K562 (cell line): ENCODE measurements at regions not wholly inside any gene's neighbourhood (a gene's known extent, or its start where the extent isn't known, plus 50 kb on each side); places are given as distances from the start of the nearest gene placed in this dataset.

Source experiments
- TF ChIP-seq, protein P1 (sequence below): sonication (generic); formaldehyde crosslinking; IDR thresholded peaks from 2 replicates; pipeline ENCODE4 v1.8.1; 2023; ENCODE audit warnings: mild to moderate bottlenecking, missing genetic modification reagents
- TF ChIP-seq, protein P2 (sequence below), 3 experiments: IDR thresholded peaks in 2 of 3; conservative IDR thresholded peaks in 1 of 3; 2 replicates each; pipeline ENCODE4 v1.5.1; 2011 to 2012; ENCODE audit warnings: low read length in 3 of 3, mild to moderate bottlenecking in 3 of 3, control low read depth in 2 of 3, improper control_type of control experiment in 1 of 3, inconsistent platforms in 1 of 3, low read depth in 1 of 3, mixed read lengths in 1 of 3, moderate library complexity in 1 of 3; ENCODE audit not compliant: insufficient read depth in 2 of 3

DNA sequence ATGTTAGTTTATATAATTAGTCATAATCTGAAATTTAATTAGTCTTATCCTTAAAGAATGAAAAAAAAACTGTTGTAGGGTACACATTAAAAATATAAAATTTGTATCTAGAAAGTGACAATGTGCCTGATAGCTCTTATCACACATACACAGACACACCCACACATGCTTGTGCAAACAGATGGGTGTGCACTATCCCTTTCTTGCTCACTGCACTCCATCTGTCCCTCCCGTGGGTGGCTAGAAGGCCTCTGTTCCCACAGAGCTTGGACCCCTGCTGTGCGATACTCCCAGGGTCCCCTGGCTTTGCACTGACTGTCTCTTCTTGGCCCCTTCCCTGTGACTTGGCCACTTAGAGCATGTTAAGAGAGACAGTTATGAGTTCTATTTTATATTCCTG is 123.9 kb upstream of the ACKR3 start:
- TF ChIP-seq, protein P1, sequence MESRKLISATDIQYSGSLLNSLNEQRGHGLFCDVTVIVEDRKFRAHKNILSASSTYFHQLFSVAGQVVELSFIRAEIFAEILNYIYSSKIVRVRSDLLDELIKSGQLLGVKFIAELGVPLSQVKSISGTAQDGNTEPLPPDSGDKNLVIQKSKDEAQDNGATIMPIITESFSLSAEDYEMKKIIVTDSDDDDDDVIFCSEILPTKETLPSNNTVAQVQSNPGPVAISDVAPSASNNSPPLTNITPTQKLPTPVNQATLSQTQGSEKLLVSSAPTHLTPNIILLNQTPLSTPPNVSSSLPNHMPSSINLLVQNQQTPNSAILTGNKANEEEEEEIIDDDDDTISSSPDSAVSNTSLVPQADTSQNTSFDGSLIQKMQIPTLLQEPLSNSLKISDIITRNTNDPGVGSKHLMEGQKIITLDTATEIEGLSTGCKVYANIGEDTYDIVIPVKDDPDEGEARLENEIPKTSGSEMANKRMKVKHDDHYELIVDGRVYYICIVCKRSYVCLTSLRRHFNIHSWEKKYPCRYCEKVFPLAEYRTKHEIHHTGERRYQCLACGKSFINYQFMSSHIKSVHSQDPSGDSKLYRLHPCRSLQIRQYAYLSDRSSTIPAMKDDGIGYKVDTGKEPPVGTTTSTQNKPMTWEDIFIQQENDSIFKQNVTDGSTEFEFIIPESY = no peak
- TF ChIP-seq, protein P2, sequence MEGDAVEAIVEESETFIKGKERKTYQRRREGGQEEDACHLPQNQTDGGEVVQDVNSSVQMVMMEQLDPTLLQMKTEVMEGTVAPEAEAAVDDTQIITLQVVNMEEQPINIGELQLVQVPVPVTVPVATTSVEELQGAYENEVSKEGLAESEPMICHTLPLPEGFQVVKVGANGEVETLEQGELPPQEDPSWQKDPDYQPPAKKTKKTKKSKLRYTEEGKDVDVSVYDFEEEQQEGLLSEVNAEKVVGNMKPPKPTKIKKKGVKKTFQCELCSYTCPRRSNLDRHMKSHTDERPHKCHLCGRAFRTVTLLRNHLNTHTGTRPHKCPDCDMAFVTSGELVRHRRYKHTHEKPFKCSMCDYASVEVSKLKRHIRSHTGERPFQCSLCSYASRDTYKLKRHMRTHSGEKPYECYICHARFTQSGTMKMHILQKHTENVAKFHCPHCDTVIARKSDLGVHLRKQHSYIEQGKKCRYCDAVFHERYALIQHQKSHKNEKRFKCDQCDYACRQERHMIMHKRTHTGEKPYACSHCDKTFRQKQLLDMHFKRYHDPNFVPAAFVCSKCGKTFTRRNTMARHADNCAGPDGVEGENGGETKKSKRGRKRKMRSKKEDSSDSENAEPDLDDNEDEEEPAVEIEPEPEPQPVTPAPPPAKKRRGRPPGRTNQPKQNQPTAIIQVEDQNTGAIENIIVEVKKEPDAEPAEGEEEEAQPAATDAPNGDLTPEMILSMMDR (IDR thresholded peaks at IDR 0.05 in 2 of 3, conservative IDR thresholded peaks at IDR 0.05 in 1 of 3; ENCODE audit: insufficient read depth in 2 of 3, low read depth in 1 of 3, low read length in 3 of 3) = no peak
